HPDE6-E6E7 (cell line): ENCODE measurements at regions not wholly inside any gene's neighbourhood (a gene's known extent, or its start where the extent isn't known, plus 50 kb on each side); places are given as distances from the start of the nearest gene placed in this dataset.
"Not testable (repeated sequence)": the region's sequence is repeated elsewhere in the genome, so short reads cannot be mapped to it uniquely, and the experiment has no call there.

Experiments used
- DNase-seq: peaks from one replicate; pipeline ENCODE4 v3.0.0; 2011; ENCODE audit warnings: missing footprints; ENCODE audit errors: extremely low spot score

DNA sequence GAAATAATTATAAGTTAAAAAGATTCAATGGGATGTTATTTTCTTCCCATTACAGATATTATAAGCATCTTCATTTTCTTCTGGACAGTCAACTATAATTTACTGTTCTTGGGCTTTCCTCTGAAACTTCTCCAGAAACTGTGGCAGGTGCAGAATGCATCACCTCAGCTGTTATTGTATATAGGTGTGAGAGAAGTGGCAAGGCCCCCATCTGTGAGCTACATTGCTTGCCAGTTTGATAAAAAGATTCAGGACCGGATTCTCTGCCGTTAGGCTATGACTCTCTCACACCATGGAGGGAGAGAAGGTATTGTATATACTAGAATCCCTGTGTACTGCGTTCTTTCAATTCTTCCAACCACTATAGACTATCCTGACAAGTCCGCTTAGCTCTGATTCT lies 135.8 kb upstream of the CENPW start:
- DNase-seq: no peak

DNA sequence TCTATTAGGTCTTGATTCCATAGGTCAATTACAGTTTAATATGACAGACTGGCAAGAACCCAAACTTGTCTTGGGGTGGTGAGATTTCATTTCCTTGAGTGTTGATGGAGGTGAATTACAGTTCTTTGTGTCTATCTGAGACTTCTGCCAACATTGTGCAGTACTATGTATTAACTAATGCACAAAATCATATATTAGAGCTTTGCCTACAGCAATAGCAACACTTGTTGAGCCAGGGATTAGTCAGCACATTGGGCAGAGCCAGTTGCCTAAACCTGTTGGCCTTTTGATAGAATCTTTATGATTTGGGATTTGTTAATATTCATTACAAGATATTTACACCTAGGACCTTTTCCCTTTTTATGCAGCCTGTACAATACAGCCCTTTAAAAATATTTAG lies 135.3 kb upstream of the CENPW start:
- DNase-seq: no peak

DNA sequence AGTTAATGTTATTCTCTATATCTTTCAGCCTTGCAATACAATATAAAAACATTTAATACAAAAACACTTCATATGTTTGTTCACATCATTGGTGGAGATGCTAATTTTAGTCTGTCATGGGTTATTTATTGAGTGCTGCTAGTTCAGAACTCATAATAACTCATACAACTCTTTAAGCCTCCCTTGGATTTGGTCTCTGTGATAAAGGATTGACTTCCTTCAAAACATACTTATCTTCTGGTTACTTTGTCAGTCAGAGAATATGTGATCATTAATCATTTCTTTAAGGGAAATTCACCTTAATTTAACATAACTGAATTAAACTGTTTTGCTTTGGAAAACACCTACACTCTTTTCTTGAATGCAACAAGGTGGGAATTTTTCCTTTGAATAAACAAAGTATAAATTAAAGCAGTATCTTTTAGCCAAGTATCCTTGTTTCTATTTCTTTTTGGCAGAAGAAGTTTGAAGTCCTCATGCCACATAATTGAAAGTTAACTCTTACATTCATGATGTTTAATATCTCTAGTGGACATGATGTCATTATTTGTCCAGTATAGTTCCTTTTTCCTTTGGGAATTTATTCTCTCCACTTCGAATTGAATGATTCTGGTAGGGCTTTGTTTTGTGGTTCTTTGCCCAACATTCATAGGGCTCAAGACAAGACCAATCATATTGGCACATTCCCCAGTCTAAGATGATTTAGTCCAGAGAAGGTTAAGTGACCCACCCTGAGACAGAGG lies 133.2 kb upstream of the CENPW start:
- no peak for DNase-seq

DNA sequence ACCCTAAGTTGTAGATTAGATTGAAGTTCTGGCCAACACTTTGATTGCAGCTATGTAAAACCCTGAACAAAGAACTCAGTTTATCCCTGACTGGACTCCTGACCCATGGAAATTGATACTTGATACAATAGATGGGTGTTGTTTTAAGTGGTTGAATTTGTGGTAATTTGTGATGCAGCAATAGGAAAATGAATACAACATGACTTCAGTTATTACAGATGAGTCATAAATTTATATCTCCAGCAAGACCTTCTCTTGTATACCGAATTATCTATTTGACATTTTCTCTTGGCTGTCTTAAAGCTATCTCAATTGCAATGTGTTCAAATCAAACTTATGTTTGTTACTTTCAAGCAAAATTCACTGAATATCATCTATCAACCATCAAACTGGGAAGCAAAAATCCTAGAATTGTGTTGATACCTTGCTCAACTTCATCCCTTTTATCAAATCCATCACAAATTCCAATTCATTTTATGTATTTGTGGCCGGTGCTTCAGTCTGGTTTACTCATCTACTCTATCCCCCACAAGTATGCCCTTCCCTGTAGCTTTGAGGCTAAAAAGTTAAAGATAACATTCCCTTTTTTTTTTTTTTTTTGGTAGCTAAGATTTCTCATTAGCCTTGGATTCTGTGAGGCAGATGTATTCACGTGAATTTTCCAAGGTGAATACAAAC lies 129.4 kb upstream of the CENPW start:
- DNase-seq: no peak

DNA sequence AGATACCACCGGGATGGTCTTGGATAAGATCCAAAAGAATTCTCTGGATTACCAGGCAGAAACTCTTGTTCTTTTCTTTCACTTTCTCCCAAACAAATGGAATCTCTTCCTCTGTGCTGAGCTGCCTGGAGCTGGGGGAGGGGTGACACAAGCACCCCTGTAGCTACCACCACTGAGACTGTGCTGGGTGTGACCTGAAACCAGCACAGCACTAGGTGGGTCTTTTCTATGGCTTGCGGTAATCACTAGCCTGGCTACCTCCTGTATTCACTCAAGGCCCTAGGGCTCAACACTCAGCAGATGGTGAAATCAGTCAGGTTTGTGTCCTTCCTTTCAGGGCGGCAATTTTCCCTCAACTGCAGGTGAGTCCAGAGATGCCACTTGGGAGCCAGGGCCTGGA lies 122.4 kb upstream of the CENPW start:
- no peak for DNase-seq

DNA sequence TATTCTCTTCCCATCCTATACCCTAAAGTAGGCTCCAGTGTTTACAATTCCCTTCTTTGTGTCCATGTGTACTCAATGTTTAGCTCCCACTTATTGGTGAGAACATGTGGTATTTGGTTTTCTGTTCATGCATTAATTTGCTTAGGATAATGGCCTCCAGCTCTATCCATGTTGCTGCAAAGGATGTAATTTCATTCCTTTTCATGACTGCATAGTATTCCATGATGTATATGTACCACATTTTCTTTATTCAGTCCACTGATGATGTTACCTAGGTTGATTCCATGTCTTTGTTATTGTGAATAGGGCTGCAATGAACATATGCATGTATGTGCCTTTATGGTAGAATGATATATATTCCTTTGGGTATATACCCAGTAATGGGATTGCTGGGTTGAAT lies 119.0 kb upstream of the CENPW start:
- not testable (repeated sequence) for DNase-seq

DNA sequence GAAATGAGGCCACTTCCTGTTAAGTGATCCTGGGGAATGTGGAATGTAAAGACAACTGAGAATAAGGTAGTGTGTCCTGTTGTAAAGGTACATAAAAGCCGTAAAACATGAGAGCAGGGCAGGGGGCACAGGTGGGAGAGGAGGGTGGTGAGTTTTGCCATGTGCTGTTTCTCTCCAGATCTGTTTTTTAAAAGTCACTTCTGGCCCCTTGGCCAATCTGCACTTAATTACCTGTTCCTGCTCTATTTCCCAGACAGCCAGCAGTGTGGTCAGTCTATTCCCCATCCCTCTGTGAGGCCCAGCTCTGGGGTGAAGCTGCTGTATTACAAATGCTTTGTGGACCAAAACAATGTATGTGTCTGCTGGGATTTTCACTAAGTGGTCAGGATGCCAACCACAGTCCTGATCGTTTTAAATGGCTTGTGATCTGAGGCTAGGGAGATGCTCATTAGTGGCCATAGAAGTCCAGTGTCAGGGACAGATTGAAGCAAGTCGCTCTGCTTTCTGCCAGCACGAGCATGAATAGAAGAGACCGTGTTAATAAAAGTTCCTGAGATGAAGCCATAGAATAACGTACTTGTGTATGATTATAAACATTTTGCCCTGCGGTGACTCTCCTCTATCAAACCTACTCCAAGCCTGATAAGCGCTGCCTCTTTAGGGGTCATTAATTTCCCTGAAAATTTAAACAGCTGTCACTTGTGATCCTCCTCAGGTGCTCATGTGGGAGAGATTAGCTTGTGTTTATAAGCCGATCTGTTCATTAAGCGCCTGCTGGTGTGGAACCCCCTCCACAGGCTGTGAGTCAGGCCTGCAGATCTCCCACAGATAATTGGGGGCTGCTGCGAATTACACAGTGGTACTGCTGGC lies 111.8 kb upstream of the CENPW start:
- no peak for DNase-seq

DNA sequence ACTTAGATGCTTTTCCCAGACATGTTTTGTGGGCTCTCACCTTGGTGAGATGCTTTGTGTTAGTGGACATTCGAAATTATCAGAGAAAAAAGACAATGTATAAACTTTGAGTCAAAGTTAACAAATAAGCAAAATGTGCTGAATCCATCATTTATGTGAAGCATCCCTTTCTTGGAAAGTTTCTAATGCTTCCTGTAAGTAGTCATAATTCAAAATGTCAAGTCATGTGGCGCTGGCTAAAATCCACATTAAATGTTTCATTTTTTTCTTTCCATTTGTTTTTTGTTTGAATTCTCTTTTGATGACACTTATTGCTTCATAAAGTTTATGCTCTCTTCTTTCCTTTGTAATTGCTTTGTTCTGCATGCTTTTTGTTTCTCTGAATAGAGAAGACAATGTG lies 107.2 kb upstream of the CENPW start:
- DNase-seq: no peak

DNA sequence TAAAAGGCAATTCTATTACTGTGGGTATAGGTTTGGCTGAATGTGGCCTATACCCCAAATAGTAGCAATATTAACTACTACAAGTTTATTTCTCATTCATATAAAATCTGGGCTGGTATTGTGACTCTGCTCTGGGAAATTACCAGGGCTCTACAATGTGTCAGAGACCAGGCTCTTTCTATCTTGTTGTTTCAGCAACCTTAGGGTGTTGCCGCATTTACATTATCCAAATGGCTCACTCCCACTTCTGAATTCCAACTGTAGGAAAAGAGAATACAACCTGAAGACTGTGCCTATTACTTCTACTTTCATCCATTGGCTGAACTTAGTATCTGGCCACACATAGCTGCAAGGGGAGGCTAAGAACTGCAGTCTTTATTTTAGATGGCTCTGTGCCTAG lies 106.7 kb upstream of the CENPW start:
- DNase-seq: no peak

DNA sequence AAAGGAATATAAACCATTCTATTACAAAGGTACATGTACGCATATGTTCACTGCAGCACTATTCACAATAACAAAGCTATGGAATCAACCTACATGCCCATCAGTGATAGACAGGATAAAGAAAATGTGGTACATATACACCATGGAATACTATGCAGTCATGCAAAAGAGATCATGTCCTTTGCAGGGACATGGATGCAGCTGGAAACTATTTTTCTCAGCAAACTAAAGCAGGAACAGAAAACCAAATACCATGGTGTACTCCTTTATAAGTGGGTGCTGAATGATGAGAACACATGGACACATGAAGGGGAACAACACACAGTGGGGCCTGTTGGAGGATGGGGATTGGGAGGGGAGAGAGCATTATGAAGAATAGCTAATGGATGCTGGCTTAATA lies 104.6 kb upstream of the CENPW start:
- no peak for DNase-seq

DNA sequence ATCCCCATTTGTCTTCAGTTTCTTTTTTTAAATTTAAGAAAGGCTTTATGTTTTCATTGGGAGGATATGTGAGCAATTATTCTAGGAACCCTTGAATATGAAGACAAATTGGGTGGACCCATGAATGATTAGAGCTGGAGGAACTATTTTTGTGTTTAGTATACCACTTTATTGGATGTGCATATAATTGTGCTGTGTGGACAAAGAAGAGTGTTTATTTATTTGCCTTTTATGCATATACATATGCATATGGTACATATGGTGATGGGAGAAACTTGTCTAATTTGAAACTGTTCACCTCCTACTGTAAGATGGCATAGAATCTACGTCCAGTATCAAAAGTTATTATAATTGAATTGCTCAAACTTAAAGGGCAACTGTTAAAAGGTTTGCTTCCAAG lies 94.8 kb upstream of the CENPW start:
- no peak for DNase-seq

DNA sequence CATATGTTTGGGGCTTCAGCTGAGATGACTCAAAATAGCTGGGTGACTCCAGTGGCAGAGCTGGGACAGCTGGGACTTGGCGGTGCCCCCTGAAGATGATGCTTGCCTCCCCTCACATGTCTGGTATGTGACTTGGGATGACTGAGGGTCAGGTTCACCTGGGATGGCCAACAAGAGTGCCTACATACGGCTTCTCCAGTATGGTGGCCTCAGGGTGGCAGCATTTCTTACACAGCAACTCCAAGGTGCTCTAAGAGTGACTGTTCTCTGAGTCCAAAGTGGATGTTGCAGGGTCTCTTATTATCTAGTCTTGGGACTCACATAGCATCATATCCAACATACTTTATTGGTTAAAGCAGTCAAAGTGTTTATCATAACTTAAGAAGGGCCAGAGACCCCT lies 87.8 kb upstream of the CENPW start:
- DNase-seq: no peak

DNA sequence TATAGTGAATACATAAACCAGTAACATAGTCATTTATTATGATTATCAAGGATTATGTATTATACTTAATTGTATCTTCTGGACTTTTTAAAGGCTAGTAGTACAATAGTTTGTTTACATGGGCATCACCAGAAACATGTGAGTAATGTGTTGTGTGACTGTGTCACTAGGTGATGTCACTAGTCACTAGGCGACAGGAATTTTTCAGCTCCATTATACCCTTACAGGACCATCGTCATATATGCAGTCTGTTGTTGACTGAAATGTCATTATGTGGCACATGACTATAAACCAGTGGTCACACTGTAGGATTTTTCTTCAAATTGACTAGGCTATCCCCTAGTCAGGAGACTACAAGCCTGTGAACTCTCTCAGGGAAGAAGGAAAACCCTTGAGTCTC lies 86.5 kb upstream of the CENPW start:
- DNase-seq: no peak

DNA sequence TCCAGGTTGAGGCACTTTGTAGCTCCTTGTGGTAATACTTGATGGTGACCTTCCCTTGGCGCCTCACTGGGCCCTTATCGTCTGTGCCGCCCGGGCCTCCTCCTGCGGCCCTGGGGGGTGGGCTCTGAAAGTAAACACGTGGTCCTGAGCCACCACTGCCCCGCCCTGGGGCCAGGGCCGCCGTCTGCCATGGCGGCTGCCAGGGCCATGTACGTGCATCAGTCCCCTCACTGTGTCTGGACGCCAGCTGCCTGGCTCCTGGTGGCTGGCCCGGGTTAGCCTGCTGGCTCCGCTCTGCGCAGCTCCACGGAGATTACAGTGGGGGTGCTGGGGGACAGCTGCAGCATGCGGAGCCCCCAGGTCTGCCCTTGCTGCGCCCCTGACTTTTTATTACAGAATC lies 81.8 kb upstream of the CENPW start:
- DNase-seq: no peak

DNA sequence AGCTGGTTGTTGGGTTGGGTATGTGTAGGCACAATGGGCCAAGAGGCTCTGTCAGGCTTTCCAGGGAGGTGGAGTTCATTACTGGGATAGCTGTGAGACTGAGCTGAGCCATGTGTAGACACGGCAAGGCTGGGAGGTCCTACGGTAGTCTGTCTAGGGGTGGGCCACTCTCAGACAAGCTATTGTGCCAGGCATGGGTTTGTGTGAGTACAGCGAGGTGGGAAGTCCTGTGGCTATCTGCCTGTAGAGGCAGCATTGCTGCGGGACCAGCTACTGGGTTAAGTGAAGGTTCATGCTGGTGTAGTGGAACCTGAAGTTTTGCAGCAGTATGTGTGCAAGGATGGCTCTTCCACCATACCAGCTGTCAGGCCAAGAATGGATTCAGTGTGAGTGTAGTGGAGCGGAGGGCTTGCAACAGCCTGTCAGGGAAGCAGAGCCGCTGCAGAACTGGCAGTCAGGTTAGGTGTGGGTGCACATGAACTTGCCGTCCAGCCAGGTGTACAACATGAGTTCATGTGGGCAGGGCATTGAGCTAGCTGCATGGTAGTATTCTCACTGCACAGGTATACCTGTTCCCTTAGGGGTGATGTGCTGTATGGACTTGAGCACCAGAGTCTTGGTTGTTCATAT lies 78.0 kb upstream of the CENPW start:
- DNase-seq: no peak

DNA sequence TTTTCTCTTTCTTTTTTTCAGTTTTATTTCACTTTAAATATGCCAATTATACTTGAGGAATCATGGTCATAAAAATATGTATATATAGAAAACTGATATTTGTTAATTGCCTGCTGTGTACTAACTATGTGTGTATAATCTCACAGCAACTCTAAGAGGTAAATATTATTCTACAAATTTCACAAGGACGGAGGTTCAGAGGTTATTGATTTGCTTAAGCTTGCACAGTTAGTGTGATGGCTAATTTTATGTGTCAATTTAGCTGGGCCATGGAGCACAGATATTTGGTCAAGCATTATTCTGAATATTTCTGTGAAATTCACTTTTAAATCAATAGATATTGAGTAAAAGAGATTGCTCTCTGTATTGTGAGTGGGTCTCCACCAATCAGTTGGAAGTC lies 75.7 kb upstream of the CENPW start:
- no peak for DNase-seq

DNA sequence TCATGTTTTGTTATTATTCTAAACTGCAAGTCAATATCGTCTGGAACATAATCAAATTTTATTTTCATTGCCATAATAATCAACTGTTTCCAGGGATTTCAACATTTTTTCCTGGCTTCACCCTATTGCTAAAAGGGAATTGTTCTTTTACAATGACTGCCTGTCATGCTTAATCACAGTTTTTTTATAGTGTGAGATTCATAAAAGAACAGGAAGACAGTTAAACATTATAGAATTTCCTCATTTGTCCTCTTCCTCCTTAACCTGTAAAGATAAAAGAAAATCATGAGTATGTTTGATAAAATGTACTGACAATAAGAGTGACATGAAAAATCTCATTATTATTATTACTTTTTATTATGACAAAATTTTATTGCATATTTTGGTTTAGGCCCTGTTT lies 73.3 kb upstream of the CENPW start:
- DNase-seq: no peak

DNA sequence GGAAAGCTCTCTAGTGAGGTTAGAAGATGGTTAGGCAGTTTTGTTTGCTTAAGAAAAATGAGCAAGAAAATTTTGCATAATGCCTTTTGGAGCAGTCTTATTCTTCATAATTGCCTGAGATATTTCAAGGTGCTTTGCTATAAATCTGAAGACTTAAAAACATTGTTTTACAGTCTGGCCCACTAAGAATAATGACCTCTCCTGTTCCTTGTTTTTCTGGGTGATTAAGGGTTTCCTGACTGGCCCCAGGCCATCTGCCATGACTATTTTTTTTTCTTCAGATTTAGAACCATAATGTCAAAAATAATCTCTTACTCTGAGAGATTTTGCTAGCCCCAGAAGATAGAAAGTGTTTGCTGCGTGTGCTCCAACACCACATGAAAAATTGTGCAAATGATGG lies 72.3 kb upstream of the CENPW start:
- DNase-seq: no peak

DNA sequence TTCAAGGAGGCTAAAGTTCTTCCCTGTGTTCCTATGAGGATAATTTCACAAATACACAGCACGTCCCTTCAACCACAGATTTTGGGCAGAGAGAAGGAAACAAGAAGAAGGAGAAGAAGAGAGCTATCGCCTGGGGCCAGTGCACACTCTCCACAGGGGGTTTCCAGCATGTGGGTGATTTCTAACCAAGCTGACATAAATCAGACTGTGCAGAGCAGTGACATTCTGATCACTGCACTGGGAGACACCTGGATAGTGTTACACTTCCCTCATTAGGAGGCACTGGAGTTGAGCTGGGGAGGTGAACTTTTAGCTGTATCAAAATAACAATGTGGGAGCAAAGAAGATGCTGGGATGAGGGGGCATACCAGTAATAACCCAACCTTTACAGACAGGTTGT lies 71.8 kb upstream of the CENPW start:
- DNase-seq: no peak

DNA sequence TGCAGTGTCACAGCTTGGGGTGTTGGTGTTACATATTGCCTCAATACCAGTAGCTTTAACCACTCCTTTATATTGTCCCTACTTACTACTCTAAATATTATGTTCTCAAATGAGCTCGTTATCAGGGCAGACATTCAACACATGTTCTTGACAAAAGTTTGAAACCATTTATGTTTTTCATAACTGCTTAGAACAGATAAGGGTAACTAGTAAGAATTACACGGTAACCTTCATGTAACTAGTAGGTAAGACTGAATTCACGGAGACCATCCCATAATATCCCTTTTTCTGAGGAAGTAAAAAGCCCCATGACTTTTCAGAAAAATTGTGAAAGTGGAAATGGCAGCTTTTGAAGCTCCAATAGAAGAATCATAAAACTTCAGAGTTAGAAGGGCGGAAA lies 59.6 kb upstream of the CENPW start:
- no peak for DNase-seq

DNA sequence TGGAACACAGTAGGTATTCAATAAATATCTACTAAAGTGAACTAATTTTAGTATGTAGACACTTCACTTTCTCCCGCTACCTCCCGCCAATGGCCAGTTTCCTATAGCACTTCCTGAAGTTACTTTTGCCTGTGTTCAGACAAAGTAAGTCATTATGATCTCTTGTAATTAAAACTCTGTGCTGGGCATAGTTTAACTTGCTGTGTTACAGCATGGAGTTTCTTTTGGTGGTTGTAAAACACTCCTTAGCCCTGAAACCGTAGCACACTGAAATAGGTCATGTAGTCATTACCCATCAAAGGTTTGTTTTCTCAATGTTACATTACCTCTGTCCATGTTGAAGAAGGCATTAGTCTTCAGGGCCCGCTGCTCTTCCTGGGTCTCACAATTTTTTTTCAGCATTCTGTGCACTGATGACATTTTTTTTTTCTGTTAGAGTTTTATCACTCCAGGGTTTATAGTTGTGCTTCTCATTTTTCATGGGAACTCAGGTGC lies 54.0 kb upstream of the CENPW start:
- DNase-seq: no peak
